ENCODE measurements at regions not wholly inside any gene's neighbourhood (a gene's known extent, or its start where the extent isn't known, plus 50 kb on each side); places are given as distances from the start of the nearest gene placed in this dataset.
A peak's percentile ranks its signal among the peaks of the same experiment; 100 is the strongest.

GRCh38 chr1:106721790-106722189 lies 334.7 kb upstream of the PRMT6 start:
- no peaks in the 10 kb centered on the region for H3K36me3 ChIP-seq (ENCODE audit: control insufficient read depth, insufficient read depth, low read length)
- H3K27me3 ChIP-seq (ENCODE audit: control insufficient read depth, insufficient read depth, low read length): no peaks in the 10 kb centered on the region
- no peak overlapping the region for H3K4me3 ChIP-seq (ENCODE audit: low read depth, low read length)
- no peaks in the 10 kb centered on the region for H3K4me1 ChIP-seq (ENCODE audit: control insufficient read depth, insufficient read depth, low read length)
- no peak overlapping the region for H3K9ac ChIP-seq (ENCODE audit: low read depth, low read length)
- no peaks in the 10 kb centered on the region for H3K9me3 ChIP-seq (ENCODE audit: control insufficient read depth, insufficient read depth, low read length)
- H3K27ac ChIP-seq (ENCODE audit: low read depth, low read length): no peak overlapping the region

GRCh38 chr1:106722466-106722865 lies 334.0 kb upstream of the PRMT6 start:
- H3K9me3 ChIP-seq (ENCODE audit: control insufficient read depth, insufficient read depth, low read length): no peaks in the 10 kb centered on the region
- H3K9ac ChIP-seq (ENCODE audit: low read depth, low read length): no peak overlapping the region
- H3K4me3 ChIP-seq (ENCODE audit: low read depth, low read length): no peak overlapping the region
- no peak overlapping the region for H3K27ac ChIP-seq (ENCODE audit: low read depth, low read length)
- no peaks in the 10 kb centered on the region for H3K36me3 ChIP-seq (ENCODE audit: control insufficient read depth, insufficient read depth, low read length)
- H3K27me3 ChIP-seq (ENCODE audit: control insufficient read depth, insufficient read depth, low read length): no peaks in the 10 kb centered on the region
- H3K4me1 ChIP-seq (ENCODE audit: control insufficient read depth, insufficient read depth, low read length): peaks cover 3% of the 10 kb centered on the region; the same call in 1 of the 2 replicates

GRCh38 chr1:106727171-106727570 lies 329.3 kb upstream of the PRMT6 start:
- H3K4me3 ChIP-seq (ENCODE audit: low read depth, low read length): no peak overlapping the region
- no peaks in the 10 kb centered on the region for H3K9me3 ChIP-seq (ENCODE audit: control insufficient read depth, insufficient read depth, low read length)
- H3K27ac ChIP-seq (ENCODE audit: low read depth, low read length): no peak overlapping the region
- no peak overlapping the region for H3K9ac ChIP-seq (ENCODE audit: low read depth, low read length)
- H3K27me3 ChIP-seq (ENCODE audit: control insufficient read depth, insufficient read depth, low read length): no peaks in the 10 kb centered on the region
- peaks cover 3% of the 10 kb centered on the region; the same call in 1 of the 2 replicates for H3K4me1 ChIP-seq (ENCODE audit: control insufficient read depth, insufficient read depth, low read length)
- H3K36me3 ChIP-seq (ENCODE audit: control insufficient read depth, insufficient read depth, low read length): no peaks in the 10 kb centered on the region

DNA sequence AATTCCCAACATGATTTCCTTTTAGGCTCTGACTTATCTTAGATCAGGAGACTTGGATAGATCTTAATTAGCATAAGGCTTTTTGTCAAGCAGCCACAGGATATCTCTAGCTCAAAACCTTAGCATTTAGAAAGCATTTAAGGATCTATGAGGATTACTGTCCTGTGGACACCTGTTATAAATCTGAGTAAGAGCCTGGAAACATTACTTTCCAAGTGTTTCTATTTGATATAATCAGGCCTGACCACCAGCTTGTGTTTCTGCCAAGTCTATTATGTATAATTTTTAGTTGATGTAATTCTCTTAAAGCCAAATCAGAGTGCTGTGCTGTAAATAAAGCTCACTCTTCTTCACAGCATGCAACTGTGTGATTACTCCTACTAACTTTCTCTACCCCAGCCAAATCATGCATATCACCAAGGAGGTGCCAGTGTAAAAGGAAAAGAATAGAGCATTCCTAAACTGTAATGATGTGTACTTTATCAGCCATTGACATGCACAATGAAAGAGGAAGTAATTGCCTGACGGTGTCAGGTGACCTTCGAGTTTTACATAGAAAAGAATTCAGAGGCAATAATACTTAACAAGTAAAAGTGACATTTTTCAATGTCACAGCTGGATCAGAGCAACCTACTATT lies 309.9 kb upstream of the PRMT6 start:
- H3K9me3 ChIP-seq (ENCODE audit: control insufficient read depth, insufficient read depth, low read length): no peaks in the 10 kb centered on the region
- H3K9ac ChIP-seq (ENCODE audit: low read depth, low read length): no peak overlapping the region
- H3K27me3 ChIP-seq (ENCODE audit: control insufficient read depth, insufficient read depth, low read length): no peaks in the 10 kb centered on the region
- H3K27ac ChIP-seq (ENCODE audit: low read depth, low read length): peak overlapping the region; percentile 72
- H3K4me1 ChIP-seq (ENCODE audit: control insufficient read depth, insufficient read depth, low read length): peaks cover 39% of the 10 kb centered on the region
- H3K36me3 ChIP-seq (ENCODE audit: control insufficient read depth, insufficient read depth, low read length): no peaks in the 10 kb centered on the region
- H3K4me3 ChIP-seq (ENCODE audit: low read depth, low read length): peak overlapping the region; percentile 12; the same call in 1 of the 2 replicates

DNA sequence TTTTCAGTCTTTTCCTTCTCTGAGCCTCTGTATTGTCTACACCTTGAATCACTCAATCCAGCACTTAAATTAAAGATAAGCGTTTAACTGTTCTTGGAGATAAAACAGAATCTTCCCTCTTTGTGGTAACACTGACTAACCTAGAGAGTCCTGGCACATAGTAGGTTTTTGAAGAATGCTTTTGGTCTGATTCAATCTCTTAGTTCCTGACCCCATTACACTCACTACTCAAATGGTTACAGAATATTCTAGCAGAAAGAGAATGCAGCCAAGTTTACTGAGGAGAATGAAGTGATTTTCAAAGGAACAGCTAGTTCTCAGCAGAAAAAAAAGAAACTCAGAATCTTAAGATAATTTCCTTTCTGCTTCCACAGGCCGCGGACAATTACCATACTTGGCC lies 309.2 kb upstream of the PRMT6 start:
- H3K27me3 ChIP-seq (ENCODE audit: control insufficient read depth, insufficient read depth, low read length): no peaks in the 10 kb centered on the region
- H3K4me3 ChIP-seq (ENCODE audit: low read depth, low read length): peak overlapping the region; percentile 12; the same call in 1 of the 2 replicates
- H3K27ac ChIP-seq (ENCODE audit: low read depth, low read length): peak overlapping the region; percentile 72

DNA sequence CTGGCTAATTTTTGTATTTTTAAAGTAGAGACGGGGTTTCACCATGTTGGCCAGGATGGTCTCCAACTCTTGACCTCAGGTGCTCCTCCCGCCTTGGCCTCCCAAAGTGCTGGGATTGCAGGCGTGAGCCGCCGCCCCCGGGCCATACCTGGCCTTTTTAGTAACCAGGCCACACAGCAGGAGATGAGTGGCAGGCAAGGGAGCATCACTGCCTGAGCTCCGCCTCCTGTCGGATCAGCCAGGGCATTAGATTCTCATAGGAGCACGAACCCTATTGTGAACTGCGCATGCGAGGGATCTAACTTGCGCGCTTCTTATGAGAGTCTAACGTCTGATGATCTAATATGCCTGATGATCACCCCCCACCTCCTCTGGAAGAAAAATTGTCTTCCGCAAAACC lies 308.7 kb upstream of the PRMT6 start:
- Histone ChIP-seq H3K27ac (ENCODE audit: low read depth, low read length) (no peak overlapping the region), H3K36me3 (ENCODE audit: control insufficient read depth, insufficient read depth, low read length) (no peaks in the 10 kb centered on the region), H3K4me3 (ENCODE audit: low read depth, low read length) (no peak overlapping the region), H3K27me3 (ENCODE audit: control insufficient read depth, insufficient read depth, low read length) (no peaks in the 10 kb centered on the region), H3K4me1 (ENCODE audit: control insufficient read depth, insufficient read depth, low read length) (peaks cover 40% of the 10 kb centered on the region), H3K9me3 (ENCODE audit: control insufficient read depth, insufficient read depth, low read length) (no peaks in the 10 kb centered on the region), H3K9ac (ENCODE audit: low read depth, low read length) (no peak overlapping the region)

More for the DNA sequence above, 309.2 kb upstream of the PRMT6 start:
- H3K4me1 ChIP-seq (ENCODE audit: control insufficient read depth, insufficient read depth, low read length): peaks cover 40% of the 10 kb centered on the region
- H3K36me3 ChIP-seq (ENCODE audit: control insufficient read depth, insufficient read depth, low read length): no peaks in the 10 kb centered on the region
- no peaks in the 10 kb centered on the region for H3K9me3 ChIP-seq (ENCODE audit: control insufficient read depth, insufficient read depth, low read length)
- H3K9ac ChIP-seq (ENCODE audit: low read depth, low read length): no peak overlapping the region

- Histone ChIP-seq H3K27me3 (ENCODE audit: control insufficient read depth, insufficient read depth, low read length) (no peaks in the 10 kb centered on the region), H3K9ac (ENCODE audit: low read depth, low read length) (no peak overlapping the region), H3K9me3 (ENCODE audit: control insufficient read depth, insufficient read depth, low read length) (no peaks in the 10 kb centered on the region), H3K36me3 (ENCODE audit: control insufficient read depth, insufficient read depth, low read length) (no peaks in the 10 kb centered on the region), H3K27ac (ENCODE audit: low read depth, low read length) (no peak overlapping the region), H3K4me1 (ENCODE audit: control insufficient read depth, insufficient read depth, low read length) (peaks cover 40% of the 10 kb centered on the region), H3K4me3 (ENCODE audit: low read depth, low read length) (no peak overlapping the region)
These were observed 307.9 kb upstream of the PRMT6 start for GRCh38 chr1:106748606-106749005.

GRCh38 chr1:106749491-106749890 lies 307.0 kb upstream of the PRMT6 start:
- Histone ChIP-seq H3K27me3 (ENCODE audit: control insufficient read depth, insufficient read depth, low read length) (no peaks in the 10 kb centered on the region), H3K4me3 (ENCODE audit: low read depth, low read length) (no peak overlapping the region), H3K9me3 (ENCODE audit: control insufficient read depth, insufficient read depth, low read length) (no peaks in the 10 kb centered on the region), H3K4me1 (ENCODE audit: control insufficient read depth, insufficient read depth, low read length) (peaks cover 40% of the 10 kb centered on the region), H3K36me3 (ENCODE audit: control insufficient read depth, insufficient read depth, low read length) (no peaks in the 10 kb centered on the region), H3K27ac (ENCODE audit: low read depth, low read length) (no peak overlapping the region), H3K9ac (ENCODE audit: low read depth, low read length) (no peak overlapping the region)

DNA sequence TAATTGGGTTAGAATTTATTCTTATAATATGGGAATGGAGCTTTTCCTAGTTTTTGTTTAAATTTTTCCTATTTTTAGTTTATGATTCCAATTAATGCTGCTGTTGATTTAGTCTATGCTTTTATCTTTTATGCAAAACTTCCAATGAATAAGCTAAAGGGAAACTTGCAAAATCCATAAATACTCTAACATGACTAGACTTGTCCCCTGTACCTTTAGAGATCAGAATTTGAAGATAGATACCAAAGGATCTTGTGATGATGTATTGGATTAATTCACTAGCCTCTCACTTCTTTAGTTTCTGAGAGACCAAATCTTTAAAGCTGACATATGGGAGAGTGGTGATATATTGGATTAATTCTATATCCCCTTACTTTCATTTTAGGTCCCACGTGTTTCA lies 306.6 kb upstream of the PRMT6 start:
- no peak overlapping the region for H3K27ac ChIP-seq (ENCODE audit: low read depth, low read length)
- H3K36me3 ChIP-seq (ENCODE audit: control insufficient read depth, insufficient read depth, low read length): no peaks in the 10 kb centered on the region
- no peaks in the 10 kb centered on the region for H3K27me3 ChIP-seq (ENCODE audit: control insufficient read depth, insufficient read depth, low read length)
- H3K9ac ChIP-seq (ENCODE audit: low read depth, low read length): no peak overlapping the region
- H3K4me1 ChIP-seq (ENCODE audit: control insufficient read depth, insufficient read depth, low read length): peaks cover 40% of the 10 kb centered on the region
- H3K9me3 ChIP-seq (ENCODE audit: control insufficient read depth, insufficient read depth, low read length): no peaks in the 10 kb centered on the region
- no peak overlapping the region for H3K4me3 ChIP-seq (ENCODE audit: low read depth, low read length)

GRCh38 chr1:106751002-106751401 lies 305.5 kb upstream of the PRMT6 start:
- Histone ChIP-seq H3K36me3 (ENCODE audit: control insufficient read depth, insufficient read depth, low read length) (no peaks in the 10 kb centered on the region), H3K4me3 (ENCODE audit: low read depth, low read length) (no peak overlapping the region), H3K9me3 (ENCODE audit: control insufficient read depth, insufficient read depth, low read length) (no peaks in the 10 kb centered on the region), H3K9ac (ENCODE audit: low read depth, low read length) (no peak overlapping the region), H3K27me3 (ENCODE audit: control insufficient read depth, insufficient read depth, low read length) (no peaks in the 10 kb centered on the region), H3K27ac (ENCODE audit: low read depth, low read length) (peak overlapping the region; percentile 8), H3K4me1 (ENCODE audit: control insufficient read depth, insufficient read depth, low read length) (peaks cover 33% of the 10 kb centered on the region)

GRCh38 chr1:106753066-106753465 lies 303.4 kb upstream of the PRMT6 start:
- Histone ChIP-seq H3K4me3 (ENCODE audit: low read depth, low read length) (no peak overlapping the region), H3K36me3 (ENCODE audit: control insufficient read depth, insufficient read depth, low read length) (no peaks in the 10 kb centered on the region), H3K9me3 (ENCODE audit: control insufficient read depth, insufficient read depth, low read length) (no peaks in the 10 kb centered on the region), H3K9ac (ENCODE audit: low read depth, low read length) (no peak overlapping the region), H3K27me3 (ENCODE audit: control insufficient read depth, insufficient read depth, low read length) (no peaks in the 10 kb centered on the region), H3K27ac (ENCODE audit: low read depth, low read length) (no peak overlapping the region), H3K4me1 (ENCODE audit: control insufficient read depth, insufficient read depth, low read length) (peaks cover 26% of the 10 kb centered on the region)
